HepG2 (cell line): ENCODE measurements at regions not wholly inside any gene's neighbourhood (a gene's known extent, or its start where the extent isn't known, plus 50 kb on each side); places are given as distances from the start of the nearest gene placed in this dataset.

ENCODE experiments used
- ATAC-seq: fragments of 200-7000 bp; cut with Tn5 transposase; 3 replicates; pipeline ENCODE4 v1.9.1; 2020; ENCODE audit warnings: mild to moderate bottlenecking, moderate library complexity
- BruUV-seq: library from RNA; stranded (reverse); fragments of 400-500 nt; replicated peaks from 2 replicates; lab custom pipeline; 2021; lab: Mats Ljungman, UMichigan
- CTCF ChIA-PET: fragments of 300-600 bp; formaldehyde crosslinking; extraction: SDS; loops from one replicate; lab custom pipeline; 2021; ENCODE audit warnings: low total read pairs, inconsistent platforms, low intra/inter-chr PET ratio; lab: Yijun Ruan, JAX
- POLR2A ChIA-PET: fragments of 350-600 bp; sonication (Branson Sonifier 250); formaldehyde crosslinking; loops from one replicate; lab custom pipeline; 2020; ENCODE audit warnings: antibody characterized with exemption, inconsistent platforms; lab: Yijun Ruan, JAX
- DNase-seq: peaks from one replicate; pipeline ENCODE4 v3.0.0-alpha.2; 2015; ENCODE audit warnings: low spot score
- FAIRE-seq: peaks from 3 replicates; lab custom pipeline; 2011; peaks lifted over from hg19 to GRCh38; lab: Jason Lieb, UNC
- H2AFZ ChIP-seq: one replicate; pipeline ENCODE4 v1.6.1; 2011; ENCODE audit warnings: low read length, inconsistent platforms
- H3K27ac ChIP-seq: fragments of 300-600 bp; 3 replicates; pipeline ENCODE4 v1.8.0; 2011; ENCODE audit warnings: mixed run types, mild to moderate bottlenecking, mixed read lengths, low read length, inconsistent platforms; ENCODE audit not compliant: insufficient read depth; ENCODE audit errors: extremely low read length
- H3K27me3 ChIP-seq, 2 experiments: fragments of 200-600 bp in 1 of 2; 2 replicates in 1 of 2; 3 replicates in 1 of 2; pipeline versions ENCODE4 v1.6.0 to v1.8.0; 2011; ENCODE audit warnings: low read length in 2 of 2, mild to moderate bottlenecking in 2 of 2, moderate library complexity in 2 of 2, inconsistent platforms in 1 of 2; ENCODE audit not compliant: insufficient read depth in 2 of 2, control insufficient read depth in 1 of 2
- H3K36me3 ChIP-seq, 2 experiments: fragments of 200-600 bp in 1 of 2; replicated peaks in 1 of 2; 2 replicates in 1 of 2; 3 replicates in 1 of 2; pipeline versions ENCODE4 v1.5.1 to v1.8.0; 2011; ENCODE audit warnings: low read length in 2 of 2, inconsistent platforms in 1 of 2; ENCODE audit not compliant: insufficient read depth in 2 of 2, control insufficient read depth in 1 of 2
- H3K4me1 ChIP-seq: 2 replicates; pipeline ENCODE4 v1.5.1; 2012; ENCODE audit warnings: low read length, inconsistent platforms; ENCODE audit not compliant: insufficient read depth
- H3K4me2 ChIP-seq: 2 replicates; pipeline ENCODE4 v1.6.0; 2011; ENCODE audit warnings: low read depth, low read length, inconsistent platforms
- H3K4me3 ChIP-seq, 3 experiments: fragments of 200-600 bp in 1 of 3; sonication (generic), shearing (Covaris generic) in 1 of 3; replicated peaks in 1 of 3; 2 replicates each; pipeline ENCODE4 v1.5.1; 2011 to 2016; ENCODE audit warnings: low read length in 3 of 3, inconsistent platforms in 2 of 3, low read depth in 2 of 3, mild to moderate bottlenecking in 2 of 3, control low read depth in 1 of 3, mixed read lengths in 1 of 3; ENCODE audit not compliant: insufficient read depth in 1 of 3
- H3K79me2 ChIP-seq: one replicate; pipeline ENCODE4 v1.6.1; 2011; ENCODE audit warnings: low read length, inconsistent platforms; ENCODE audit not compliant: insufficient read depth
- H3K9ac ChIP-seq: 2 replicates; pipeline ENCODE4 v1.6.0; 2011; ENCODE audit warnings: mild to moderate bottlenecking, low read depth, low read length, inconsistent platforms; ENCODE audit not compliant: insufficient read depth
- H3K9me3 ChIP-seq: 2 replicates; pipeline ENCODE4 v1.5.1; 2012; ENCODE audit warnings: mild to moderate bottlenecking, low read length
- H4K20me1 ChIP-seq: 2 replicates; pipeline ENCODE4 v1.6.0; 2011; ENCODE audit warnings: inconsistent platforms, mild to moderate bottlenecking, low read length, moderate library complexity; ENCODE audit not compliant: insufficient read depth
- CAMTA2 ChIP-seq: sonication (generic); formaldehyde crosslinking; IDR thresholded peaks from 2 replicates; pipeline ENCODE4 v1.4.0; 2020; ENCODE audit warnings: mild to moderate bottlenecking, missing genetic modification reagents, borderline replicate concordance
- HNF4G ChIP-seq, 2 experiments: sonication (generic) in 1 of 2; formaldehyde crosslinking in 1 of 2; IDR thresholded peaks; 2 replicates each; pipeline versions ENCODE4 v1.4.0 to v1.6.1; 2011 to 2020; ENCODE audit warnings: borderline replicate concordance in 2 of 2, low read depth in 2 of 2, mild to moderate bottlenecking in 2 of 2, low read length in 1 of 2, missing genetic modification reagents in 1 of 2, moderate library complexity in 1 of 2
- LBX2 ChIP-seq: sonication (generic); formaldehyde crosslinking; IDR thresholded peaks from 2 replicates; pipeline ENCODE4 v1.5.0; 2020; ENCODE audit warnings: missing genetic modification reagents, mild to moderate bottlenecking, borderline replicate concordance
- MLXIP ChIP-seq: sonication (generic); formaldehyde crosslinking; IDR thresholded peaks from 2 replicates; pipeline ENCODE4 v1.9.0; 2021; ENCODE audit warnings: missing genetic modification reagents, borderline replicate concordance
- ONECUT2 ChIP-seq: sonication (generic); formaldehyde crosslinking; IDR thresholded peaks from 2 replicates; pipeline ENCODE4 v1.4.0; 2020; ENCODE audit warnings: missing genetic modification reagents
- RFX1 ChIP-seq: fragments of 450-650 bp; IDR thresholded peaks from 2 replicates; pipeline ENCODE4 v1.6.1; 2017
- SOX13 ChIP-seq, 3 experiments: fragments of 450-650 bp in 1 of 3; sonication (generic) in 1 of 3; formaldehyde crosslinking in 1 of 3; IDR thresholded peaks in 2 of 3; conservative IDR thresholded peaks in 1 of 3; 2 replicates each; pipeline versions ENCODE4 v1.5.0 to v1.6.1; 2016 to 2020; ENCODE audit warnings: antibody characterized with exemption in 1 of 3, mild to moderate bottlenecking in 1 of 3, missing compliant biosample characterization in 1 of 3, missing genetic modification reagents in 1 of 3, moderate library complexity in 1 of 3
- ZMYM2 ChIP-seq: sonication (generic); formaldehyde crosslinking; IDR thresholded peaks from 2 replicates; pipeline ENCODE4 v1.8.0; 2022; ENCODE audit warnings: mild to moderate bottlenecking, missing genetic modification reagents
- ZNF329 ChIP-seq: sonication (generic); formaldehyde crosslinking; IDR thresholded peaks from 2 replicates; pipeline ENCODE4 v1.9.0; 2021; ENCODE audit warnings: low read depth, mild to moderate bottlenecking, missing genetic modification reagents
- ZNF343 ChIP-seq: sonication (generic); formaldehyde crosslinking; IDR thresholded peaks from 2 replicates; pipeline ENCODE4 v1.4.0; 2020; ENCODE audit warnings: mild to moderate bottlenecking, missing genetic modification reagents
- ZNF614 ChIP-seq: IDR thresholded peaks from 2 replicates; pipeline ENCODE4 v1.6.1; 2018; ENCODE audit warnings: missing biosample characterization, missing genetic modification reagents, inconsistent platforms, borderline replicate concordance
- ZNF670 ChIP-seq: sonication (generic); formaldehyde crosslinking; IDR thresholded peaks from 2 replicates; pipeline ENCODE4 v1.8.0; 2022; ENCODE audit warnings: mild to moderate bottlenecking, missing genetic modification reagents, borderline replicate concordance
- WGBS: methylation state at CpG from one replicate; pipeline ENCODE4 v1.1.6; 2017; ENCODE audit warnings: low lambda C conversion rate; 5-methylcytosine and 5-hydroxymethylcytosine counted together
- in situ Hi-C: cut with HindIII; loops from 2 replicates; pipeline ENCODE4 v1.10.0; 2017; ENCODE audit warnings: low pct_unique_long_range_greater_than_20kb; ENCODE audit not compliant: extremely low pct_ligation_motif_present
- intact Hi-C: fragments of 100-400 bp; cut with micrococcal nuclease; formaldehyde crosslinking; loops from one replicate; pipeline ENCODE4 v1.10.0; 2022; ENCODE audit not compliant: unreplicated experiment
- TF ChIP-seq, protein P1 (sequence below): sonication (generic); formaldehyde crosslinking; IDR thresholded peaks from 2 replicates; pipeline ENCODE4 v1.4.0; 2020; ENCODE audit warnings: missing genetic modification reagents
- TF ChIP-seq, protein P2 (sequence below): sonication (generic); formaldehyde crosslinking; conservative IDR thresholded peaks from 2 replicates; pipeline ENCODE4 v1.8.0; 2022; ENCODE audit warnings: low read depth, missing genetic modification reagents

DNA sequence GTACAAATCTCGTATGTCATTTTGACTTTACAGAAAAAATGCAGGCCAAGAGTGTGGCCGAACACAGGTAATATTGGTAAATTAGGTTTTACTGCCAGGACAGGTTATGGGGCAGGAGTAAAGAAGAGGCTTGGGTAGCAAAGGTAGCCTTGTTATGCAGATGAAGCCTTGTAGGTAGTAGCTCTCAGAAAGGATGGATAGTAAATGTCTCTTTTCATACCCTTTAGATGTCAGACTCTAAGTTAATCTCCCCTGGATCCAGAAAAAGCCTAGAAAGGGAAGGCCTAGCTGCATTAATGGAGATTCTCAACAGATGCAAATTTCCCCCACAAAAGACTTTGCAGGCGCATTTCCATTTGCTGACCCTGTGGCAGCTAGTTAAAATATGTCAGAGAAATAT lies 1445.1 kb upstream of the CADM2 start:
- ATAC-seq (no peak), DNase-seq (no peak), FAIRE-seq (no peak)
- Histone ChIP-seq H3K4me2 (no peak overlapping the region), H2AFZ (no peak overlapping the region), H3K27ac (no peak overlapping the region), H3K9me3 (no peaks in the 10 kb centered on the region), H3K9ac (no peak overlapping the region), H3K4me1 (no peaks in the 10 kb centered on the region), H3K4me3 (no peak overlapping the region), H3K36me3 (no peaks in the 10 kb centered on the region), H3K27me3 (no peaks in the 10 kb centered on the region), H4K20me1 (no peaks in the 10 kb centered on the region), H3K79me2 (no peaks in the 10 kb centered on the region)
- no TSS peak for BruUV-seq
- in situ Hi-C loops (no loop called here), intact Hi-C loops (no loop called here)
- POLR2A ChIA-PET, result no interaction called here
- CTCF ChIA-PET, result no interaction called here
- WGBS, result 17% methylated on average over 3 of the region's 3 CpGs
- TF ChIP-seq HNF4G (IDR thresholded peaks at IDR 0.05; ENCODE audit: borderline replicate concordance, low read depth, low read length) (no peak), HNF4G (CRISPR knock-in tag; IDR thresholded peaks at IDR 0.05; ENCODE audit: borderline replicate concordance, low read depth) (no peak), ZNF343 (CRISPR knock-in tag) (no peak), LBX2 (no peak), ZNF329 (no peak), ONECUT2 (CRISPR knock-in tag) (no peak), SOX13 (IDR thresholded peaks at IDR 0.05) (no peak), SOX13 (CRISPR knock-in tag; conservative IDR thresholded peaks at IDR 0.05 in 1 of 2, IDR thresholded peaks at IDR 0.05 in 1 of 2) (no peak), ZNF670 (CRISPR knock-in tag) (no peak), CAMTA2 (CRISPR knock-in tag) (no peak), RFX1 (no peak), ZMYM2 (CRISPR knock-in tag) (no peak), MLXIP (CRISPR knock-in tag) (no peak), ZNF614 (CRISPR knock-in tag) (no peak)
- TF ChIP-seq, protein P1, sequence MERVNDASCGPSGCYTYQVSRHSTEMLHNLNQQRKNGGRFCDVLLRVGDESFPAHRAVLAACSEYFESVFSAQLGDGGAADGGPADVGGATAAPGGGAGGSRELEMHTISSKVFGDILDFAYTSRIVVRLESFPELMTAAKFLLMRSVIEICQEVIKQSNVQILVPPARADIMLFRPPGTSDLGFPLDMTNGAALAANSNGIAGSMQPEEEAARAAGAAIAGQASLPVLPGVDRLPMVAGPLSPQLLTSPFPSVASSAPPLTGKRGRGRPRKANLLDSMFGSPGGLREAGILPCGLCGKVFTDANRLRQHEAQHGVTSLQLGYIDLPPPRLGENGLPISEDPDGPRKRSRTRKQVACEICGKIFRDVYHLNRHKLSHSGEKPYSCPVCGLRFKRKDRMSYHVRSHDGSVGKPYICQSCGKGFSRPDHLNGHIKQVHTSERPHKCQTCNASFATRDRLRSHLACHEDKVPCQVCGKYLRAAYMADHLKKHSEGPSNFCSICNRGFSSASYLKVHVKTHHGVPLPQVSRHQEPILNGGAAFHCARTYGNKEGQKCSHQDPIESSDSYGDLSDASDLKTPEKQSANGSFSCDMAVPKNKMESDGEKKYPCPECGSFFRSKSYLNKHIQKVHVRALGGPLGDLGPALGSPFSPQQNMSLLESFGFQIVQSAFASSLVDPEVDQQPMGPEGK (CRISPR knock-in tag), result no peak
- TF ChIP-seq, protein P2, sequence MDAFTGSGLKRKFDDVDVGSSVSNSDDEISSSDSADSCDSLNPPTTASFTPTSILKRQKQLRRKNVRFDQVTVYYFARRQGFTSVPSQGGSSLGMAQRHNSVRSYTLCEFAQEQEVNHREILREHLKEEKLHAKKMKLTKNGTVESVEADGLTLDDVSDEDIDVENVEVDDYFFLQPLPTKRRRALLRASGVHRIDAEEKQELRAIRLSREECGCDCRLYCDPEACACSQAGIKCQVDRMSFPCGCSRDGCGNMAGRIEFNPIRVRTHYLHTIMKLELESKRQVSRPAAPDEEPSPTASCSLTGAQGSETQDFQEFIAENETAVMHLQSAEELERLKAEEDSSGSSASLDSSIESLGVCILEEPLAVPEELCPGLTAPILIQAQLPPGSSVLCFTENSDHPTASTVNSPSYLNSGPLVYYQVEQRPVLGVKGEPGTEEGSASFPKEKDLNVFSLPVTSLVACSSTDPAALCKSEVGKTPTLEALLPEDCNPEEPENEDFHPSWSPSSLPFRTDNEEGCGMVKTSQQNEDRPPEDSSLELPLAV, result no peak
